DMS114 treated with DMSO at 0.1 percent for 48 hours (cell line): ENCODE measurements at regions not wholly inside any gene's neighbourhood (a gene's known extent, or its start where the extent isn't known, plus 50 kb on each side); places are given as distances from the start of the nearest gene placed in this dataset.
"Not testable (repeated sequence)": the region's sequence is repeated elsewhere in the genome, so short reads cannot be mapped to it uniquely, and the experiment has no call there.

Experiments
- DNase-seq: peaks from one replicate; lab custom pipeline; 2025; ENCODE audit not compliant: unreplicated experiment; lab: John Stamatoyannopoulos, UW

- no peak for DNase-seq
These were observed 743.2 kb downstream of the TMEM121 start for GRCh38 chr14:106269451-106270204.

- not testable (repeated sequence) for DNase-seq
These were observed 744.2 kb downstream of the TMEM121 start for GRCh38 chr14:106270476-106271121.

GRCh38 chr14:106276326-106277267 is 750.2 kb downstream of the TMEM121 start:
- no peak for DNase-seq

GRCh38 chr14:106277503-106277902 is 751.1 kb downstream of the TMEM121 start:
- no peak for DNase-seq

- DNase-seq: no peak
These were observed 754.5 kb downstream of the TMEM121 start for GRCh38 chr14:106280876-106281275.

DNA sequence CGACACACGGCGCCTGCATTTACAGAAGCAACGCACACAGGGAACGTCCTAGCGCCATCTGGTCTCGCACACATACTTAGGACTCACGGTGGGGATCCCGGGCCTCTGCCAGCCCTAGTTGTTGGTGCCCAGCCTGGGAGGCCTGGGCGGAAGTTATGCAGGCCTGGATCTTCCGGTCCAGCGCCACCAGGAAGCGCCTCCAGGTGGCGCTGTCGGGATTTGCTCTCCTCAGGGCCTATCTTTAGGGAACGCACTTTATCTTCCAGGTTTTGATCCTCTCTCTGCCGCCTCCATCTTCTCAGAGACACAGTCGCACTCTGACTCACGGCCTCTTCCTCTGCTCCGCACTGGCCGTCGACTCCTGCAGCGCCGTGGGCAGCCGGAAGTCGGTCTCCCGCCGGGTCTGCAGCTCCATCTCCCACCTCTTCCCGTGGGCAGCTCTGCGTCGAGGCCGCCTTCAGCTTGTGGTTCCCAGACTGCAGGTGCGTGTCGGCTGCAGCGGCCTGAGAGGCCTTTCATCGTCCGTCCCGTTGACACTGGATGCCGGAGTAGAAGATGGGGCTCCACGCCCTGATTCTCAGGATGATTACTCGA is 760.4 kb downstream of the TMEM121 start:
- DNase-seq: no peak

DNA sequence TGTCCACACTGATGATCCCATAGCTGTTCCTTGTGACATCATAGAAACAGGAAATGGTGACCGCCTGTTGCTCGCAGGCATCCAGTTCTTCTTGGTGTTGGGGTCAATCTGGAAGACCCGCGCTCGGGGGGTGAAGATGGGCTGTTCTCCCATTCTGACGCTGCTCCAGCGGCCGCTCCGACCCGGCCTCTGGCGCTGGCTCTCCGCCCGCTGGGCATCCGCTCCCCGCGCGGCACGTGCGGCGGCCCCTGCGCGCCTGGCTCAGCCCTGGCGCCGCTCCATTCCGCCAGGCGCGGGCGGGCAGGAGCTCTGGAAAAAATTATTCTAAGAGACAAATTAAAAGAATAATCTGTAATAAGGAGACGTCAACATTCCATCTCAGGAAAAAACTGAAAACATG is 761.1 kb downstream of the TMEM121 start:
- no peak for DNase-seq

- no peak for DNase-seq
These were observed 765.2 kb downstream of the TMEM121 start for GRCh38 chr14:106291626-106292025.

DNA sequence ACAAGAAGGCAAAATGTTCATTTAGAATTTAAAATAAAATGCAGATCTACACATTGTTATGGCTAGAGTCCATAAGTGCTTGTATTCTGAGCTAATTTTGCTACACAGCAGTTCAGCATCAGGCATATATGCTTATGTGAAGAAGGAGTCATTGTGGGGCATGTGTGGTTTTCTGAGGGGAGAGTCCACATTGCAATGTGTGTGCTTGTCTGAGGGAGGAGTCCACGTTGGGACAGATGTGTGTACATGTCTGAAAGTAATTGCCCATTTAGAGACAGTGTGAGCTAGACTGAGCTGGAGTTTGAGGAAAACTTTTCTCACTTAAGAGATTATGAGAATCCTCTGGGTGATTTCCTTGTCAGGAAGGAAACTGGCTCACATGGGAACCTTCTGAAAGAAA is 767.9 kb downstream of the TMEM121 start:
- no peak for DNase-seq

- DNase-seq: not testable (repeated sequence)
These were observed 774.6 kb downstream of the TMEM121 start for GRCh38 chr14:106300951-106301510.

DNA sequence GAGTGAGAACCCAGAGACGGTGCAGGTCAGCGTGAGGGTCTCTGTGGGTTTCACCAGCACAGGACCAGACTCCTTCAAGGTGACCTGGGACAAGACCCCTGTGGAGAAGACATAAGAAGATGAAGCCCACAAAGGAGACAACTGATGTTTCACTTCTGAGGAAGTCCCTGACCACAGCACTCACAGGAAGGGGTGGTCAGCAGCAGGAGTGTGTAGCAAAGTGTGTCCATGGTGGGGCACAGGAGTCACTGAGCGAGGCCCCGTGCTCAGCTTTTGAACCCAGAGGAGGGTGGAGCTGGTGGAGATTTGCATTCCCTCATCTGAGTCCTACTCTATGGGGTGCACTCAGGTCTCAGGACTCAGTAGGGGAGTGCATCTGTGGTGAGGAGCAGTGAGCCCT is 775.2 kb downstream of the TMEM121 start:
- not testable (repeated sequence) for DNase-seq

- DNase-seq: no peak
These were observed 776.3 kb downstream of the TMEM121 start for GRCh38 chr14:106302661-106303060.

DNA sequence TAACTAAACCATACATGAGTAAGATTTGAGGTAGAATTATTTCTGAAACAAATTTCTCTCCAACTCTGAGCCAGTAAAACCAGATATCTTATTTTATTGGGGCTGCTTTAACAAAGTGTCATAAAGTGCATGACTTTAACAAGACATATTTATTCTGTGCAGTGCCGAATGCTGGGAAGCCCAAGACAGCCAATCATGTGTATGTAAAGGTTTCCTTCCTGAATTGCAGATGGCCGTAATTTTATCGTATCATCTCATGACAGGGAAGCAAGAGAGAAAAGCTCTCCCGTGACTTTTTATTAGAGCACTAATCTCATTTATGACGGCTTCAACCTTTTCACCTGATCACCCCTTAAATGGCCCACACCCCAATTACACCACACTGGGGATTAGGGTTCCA is 777.9 kb downstream of the TMEM121 start:
- DNase-seq: no peak

- peak; percentile 1 for DNase-seq
These were observed 782.5 kb downstream of the TMEM121 start for GRCh38 chr14:106308839-106309389.

GRCh38 chr14:106309423-106309822 is 783.0 kb downstream of the TMEM121 start:
- no peak for DNase-seq

- no peak for DNase-seq
These were observed 789.1 kb downstream of the TMEM121 start for GRCh38 chr14:106315436-106315835.

DNA sequence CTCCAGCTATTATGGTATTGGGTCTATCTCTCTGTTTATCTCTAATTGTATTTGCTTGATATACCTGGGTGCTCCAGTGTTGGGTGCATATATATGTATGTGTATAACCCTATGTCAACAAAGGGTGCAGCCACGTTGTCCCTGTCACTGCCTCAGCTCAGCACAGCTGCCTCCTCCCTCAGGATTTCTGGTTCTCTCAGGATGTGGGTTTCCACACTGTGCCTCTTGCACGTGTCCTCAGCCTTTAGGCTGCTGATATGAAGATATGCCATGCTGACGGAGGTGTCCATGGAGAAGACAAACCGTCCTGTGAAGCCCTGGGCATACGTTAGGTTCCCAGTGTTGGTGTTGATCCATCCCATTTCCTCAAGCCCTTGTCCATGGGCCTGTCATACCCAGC is 791.2 kb downstream of the TMEM121 start:
- DNase-seq: no peak

- DNase-seq: no peak
These were observed 792.3 kb downstream of the TMEM121 start for GRCh38 chr14:106318700-106319099.

DNA sequence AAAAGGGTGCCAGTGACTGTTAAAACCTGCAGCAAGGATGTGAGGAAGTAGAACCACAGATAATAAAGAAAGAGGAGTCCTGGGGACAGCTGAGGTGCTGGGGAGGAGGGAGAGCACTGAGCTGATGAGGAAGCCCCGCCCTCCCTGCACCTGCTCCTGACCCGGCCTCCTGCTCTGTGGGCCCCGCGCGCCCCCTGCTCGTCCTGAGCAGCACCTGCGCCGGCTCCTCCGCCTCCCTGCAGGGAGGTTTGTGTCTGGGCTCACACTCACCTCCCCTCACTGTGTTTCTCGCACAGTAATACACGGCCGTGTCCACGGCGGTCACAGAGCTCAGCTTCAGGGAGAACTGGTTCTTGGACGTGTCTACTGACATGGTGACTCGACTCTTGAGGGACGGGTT is 797.6 kb downstream of the TMEM121 start:
- DNase-seq: not testable (repeated sequence)

- no peak for DNase-seq
These were observed 800.9 kb downstream of the TMEM121 start for GRCh38 chr14:106327234-106327633.
